ENCODE measurements at regions not wholly inside any gene's neighbourhood (a gene's known extent, or its start where the extent isn't known, plus 50 kb on each side); places are given as distances from the start of the nearest gene placed in this dataset.

- Histone ChIP-seq H3K9me2 (ENCODE audit: insufficient read depth) (0 out of 2 replicates have a peak, but pooled peaks cover under 1% of the 10 kb centered on the region), H3F3A (replicated peaks; ENCODE audit: low read depth) (no peaks in the 10 kb centered on the region), H3K36me3 (ENCODE audit: insufficient read depth) (no peaks in the 10 kb centered on the region), H3K27me3 (ENCODE audit: insufficient read depth) (no peaks in the 10 kb centered on the region), H2AFZ (no peak overlapping the region), H3K4me2 (no peak overlapping the region), H3K4me3 (no peak overlapping the region), H3K79me2 (replicated peaks; ENCODE audit: insufficient read depth) (no peaks in the 10 kb centered on the region), H3K27ac (ENCODE audit: low read depth) (no peak overlapping the region), H4K20me1 (replicated peaks; ENCODE audit: insufficient read depth) (no peaks in the 10 kb centered on the region), H3K4me1 (ENCODE audit: insufficient read depth) (no peaks in the 10 kb centered on the region)
- no peak overlapping the region for H3K27ac Mint-ChIP-seq
- DNase-seq (ENCODE audit: low spot score) (no peak), ATAC-seq (no peak)
- TF ChIP-seq NANOG (IDR thresholded peaks at IDR 0.05; ENCODE audit: borderline replicate concordance): no peak
- TF ChIP-seq CREB1 (CRISPR knock-in tag; IDR thresholded peaks at IDR 0.05; ENCODE audit: low read depth): no peak
- no peak for TF ChIP-seq EZH2phosphoT487 (IDR thresholded peaks at IDR 0.05; ENCODE audit: unreplicated experiment)
- TF ChIP-seq CTCF (conservative IDR thresholded peaks at IDR 0.05; ENCODE audit: low read depth in 2 of 2): no peak
- TF ChIP-seq ZNF114 (CRISPR knock-in tag; IDR thresholded peaks at IDR 0.05): no peak
- no peak for TF ChIP-seq JUNB (IDR thresholded peaks at IDR 0.05; ENCODE audit: unreplicated experiment)
- TF ChIP-seq ETS1 (IDR thresholded peaks at IDR 0.05): no peak
- no peak for TF ChIP-seq STAT1 (IDR thresholded peaks at IDR 0.05; ENCODE audit: unreplicated experiment)
- no peak for TF ChIP-seq ZNF462 (CRISPR knock-in tag; IDR thresholded peaks at IDR 0.05)
- no peak for TF ChIP-seq POLR2AphosphoS5 (IDR thresholded peaks at IDR 0.05; ENCODE audit: low read depth)
- no peak for TF ChIP-seq EZH2 (IDR thresholded peaks at IDR 0.05; ENCODE audit: low read depth, unreplicated experiment)
- no peak for TF ChIP-seq REST (IDR thresholded peaks at IDR 0.05; ENCODE audit: unreplicated experiment)
- no peak for TF ChIP-seq ZNF331 (CRISPR knock-in tag; IDR thresholded peaks at IDR 0.05; ENCODE audit: low read depth)
- H3K27me3 Mint-ChIP-seq (ENCODE audit: insufficient read depth, low read depth, poor library complexity): peaks cover 3% of the 10 kb centered on the region
- peaks cover 5% of the 10 kb centered on the region; the same call in 2 of the 3 replicates for H3K4me1 Mint-ChIP-seq
- H3K9me3 Mint-ChIP-seq: no peaks in the 10 kb centered on the region
- H3K4me3 Mint-ChIP-seq: no peak overlapping the region
- no peaks in the 10 kb centered on the region for H3K36me3 Mint-ChIP-seq (ENCODE audit: low read depth)
These were observed 58.4 kb upstream of the HDAC9 start for GRCh38 chr7:18437101-18437500.

Measured in GM23338 (cell line).